GM18870 (cell line): ENCODE measurements at regions not wholly inside any gene's neighbourhood (a gene's known extent, or its start where the extent isn't known, plus 50 kb on each side); places are given as distances from the start of the nearest gene placed in this dataset.
"Not testable (repeated sequence)": the region's sequence is repeated elsewhere in the genome, so short reads cannot be mapped to it uniquely, and the experiment has no call there.

Experiments
- ATAC-seq: cut with Tn5 transposase; IDR thresholded peaks from one replicate; pipeline ENCODE4 v1.9.1; 2021; ENCODE audit warnings: moderate library complexity; ENCODE audit not compliant: unreplicated experiment

- ATAC-seq: no peak
These were observed 887.1 kb downstream of the LRRIQ3 start for GRCh38 chr1:73310797-73311381.

- no peak for ATAC-seq
These were observed 890.9 kb downstream of the LRRIQ3 start for GRCh38 chr1:73306899-73307555.

GRCh38 chr1:73273886-73274285 lies 924.1 kb downstream of the LRRIQ3 start:
- ATAC-seq: no peak

- not testable (repeated sequence) for ATAC-seq
These were observed 952.8 kb downstream of the LRRIQ3 start for GRCh38 chr1:73245196-73245595.

- ATAC-seq: no peak
These were observed 936.7 kb upstream of the NEGR1 start for GRCh38 chr1:73218995-73219546.

GRCh38 chr1:73205294-73205973 lies 923.1 kb upstream of the NEGR1 start:
- no peak for ATAC-seq

GRCh38 chr1:73197972-73198371 lies 915.6 kb upstream of the NEGR1 start:
- no peak for ATAC-seq

GRCh38 chr1:73194965-73195364 lies 912.6 kb upstream of the NEGR1 start:
- ATAC-seq: no peak

- ATAC-seq: not testable (repeated sequence)
These were observed 901.2 kb upstream of the NEGR1 start for GRCh38 chr1:73183581-73183980.

GRCh38 chr1:73181190-73181540 lies 898.8 kb upstream of the NEGR1 start:
- no peak for ATAC-seq

- ATAC-seq: no peak
These were observed 898.3 kb upstream of the NEGR1 start for GRCh38 chr1:73180397-73181189.

- ATAC-seq: no peak
These were observed 894.6 kb upstream of the NEGR1 start for GRCh38 chr1:73176902-73177301.

GRCh38 chr1:73167009-73167657 lies 884.8 kb upstream of the NEGR1 start:
- ATAC-seq: no peak

GRCh38 chr1:73162564-73162963 lies 880.2 kb upstream of the NEGR1 start:
- ATAC-seq: no peak

- no peak for ATAC-seq
These were observed 879.1 kb upstream of the NEGR1 start for GRCh38 chr1:73161418-73161817.

GRCh38 chr1:73160759-73161158 lies 878.4 kb upstream of the NEGR1 start:
- ATAC-seq: no peak

GRCh38 chr1:73144311-73144710 lies 862.0 kb upstream of the NEGR1 start:
- ATAC-seq: no peak

- ATAC-seq: no peak
These were observed 854.6 kb upstream of the NEGR1 start for GRCh38 chr1:73136975-73137374.

- no peak for ATAC-seq
These were observed 824.6 kb upstream of the NEGR1 start for GRCh38 chr1:73106931-73107330.

- no peak for ATAC-seq
These were observed 823.4 kb upstream of the NEGR1 start for GRCh38 chr1:73105755-73106154.

GRCh38 chr1:73104749-73105148 lies 822.4 kb upstream of the NEGR1 start:
- no peak for ATAC-seq
